ENCODE measurements at regions not wholly inside any gene's neighbourhood (a gene's known extent, or its start where the extent isn't known, plus 50 kb on each side); places are given as distances from the start of the nearest gene placed in this dataset.

- TF ChIP-seq CTCF (conservative IDR thresholded peaks at IDR 0.05; ENCODE audit: low read length), result no peak
- TF ChIP-seq EZH2phosphoT487 (IDR thresholded peaks at IDR 0.05; ENCODE audit: borderline replicate concordance), result no peak
Measured at GRCh38 chr13:43991773-43992201, 112.1 kb downstream of the LACC1 start.
